GM21576 (cell line): ENCODE measurements at regions not wholly inside any gene's neighbourhood (a gene's known extent, or its start where the extent isn't known, plus 50 kb on each side); places are given as distances from the start of the nearest gene placed in this dataset.
"Not testable (repeated sequence)": the region's sequence is repeated elsewhere in the genome, so short reads cannot be mapped to it uniquely, and the experiment has no call there.

ENCODE experiments used
- ATAC-seq: cut with Tn5 transposase; IDR thresholded peaks from one replicate; pipeline ENCODE4 v1.9.1; 2021; ENCODE audit warnings: mild to moderate bottlenecking, moderate library complexity; ENCODE audit not compliant: unreplicated experiment

DNA sequence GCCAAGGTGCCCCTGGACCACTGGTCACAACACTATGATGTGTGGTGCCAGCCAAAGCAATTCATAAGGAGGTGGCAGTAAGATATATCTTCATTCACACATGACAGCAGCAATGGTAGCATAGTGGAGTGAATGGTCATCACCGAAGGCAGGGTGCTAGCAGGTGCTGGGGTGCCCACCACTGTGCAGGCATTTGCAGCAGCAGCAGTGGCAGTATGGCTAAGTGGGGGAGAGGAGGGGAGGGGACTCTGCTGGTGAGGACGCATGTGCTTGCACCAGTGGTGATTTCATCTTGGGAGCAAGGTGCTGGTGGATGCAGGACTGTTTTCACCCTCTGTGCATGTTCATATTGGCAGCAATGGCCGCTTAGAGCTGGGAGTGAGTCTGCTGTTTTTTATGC, 419.1 kb upstream of the KLHL4 start:
- no peak for ATAC-seq

GRCh38 chrX:87105131-87105530, 412.5 kb upstream of the KLHL4 start:
- ATAC-seq, result no peak

DNA sequence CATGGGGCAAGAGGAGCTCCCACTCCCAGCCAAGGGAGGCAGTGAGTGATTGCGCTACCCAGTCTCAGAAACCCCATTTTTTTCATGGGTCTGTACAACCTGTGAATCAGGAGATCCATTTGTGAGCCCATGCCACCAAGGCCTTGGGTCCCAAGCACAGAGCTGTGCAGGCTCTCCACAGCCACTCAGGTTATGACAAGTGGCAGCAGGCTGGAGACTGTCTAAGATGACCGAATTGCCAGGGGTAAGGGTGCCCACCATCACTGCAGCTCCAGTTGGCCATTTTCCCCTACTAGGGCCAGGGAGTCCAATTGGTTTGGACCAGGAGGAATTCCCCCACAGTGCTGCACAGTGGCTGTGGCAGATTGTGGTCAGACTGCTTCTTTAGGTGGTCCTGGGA, 407.5 kb upstream of the KLHL4 start:
- ATAC-seq, result no peak

DNA sequence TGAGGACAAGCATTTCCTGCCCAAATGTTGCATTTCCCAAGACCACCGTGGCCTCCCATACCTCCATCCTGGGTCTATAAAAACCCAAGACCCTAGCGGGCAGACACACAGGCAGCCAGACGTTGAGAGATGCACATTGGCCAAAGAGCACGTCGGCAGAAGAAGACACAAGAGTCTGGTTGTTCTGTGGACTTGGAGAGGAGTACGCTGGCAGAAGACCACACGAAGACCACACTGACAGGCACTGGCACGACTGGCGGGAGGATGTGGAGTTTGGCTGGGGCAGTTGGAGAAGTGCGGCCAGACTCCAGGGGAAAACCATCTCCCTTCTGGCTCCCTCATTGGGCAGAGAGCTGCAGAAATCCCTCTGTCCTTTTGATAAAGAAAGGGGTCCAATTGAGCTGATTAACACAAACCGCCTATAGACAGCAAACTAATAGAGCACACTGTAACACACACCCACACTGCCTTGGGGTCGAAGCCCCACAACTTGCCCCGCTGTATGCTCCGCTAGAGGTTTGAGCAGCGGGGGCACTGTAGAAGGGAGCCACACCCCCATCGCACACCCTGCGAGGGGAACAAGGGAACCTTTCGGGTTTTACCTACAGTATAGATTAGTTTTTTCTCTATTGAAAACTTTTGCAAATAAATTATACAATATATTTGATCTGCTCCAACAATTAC, 376.7 kb upstream of the KLHL4 start:
- ATAC-seq, result no peak

DNA sequence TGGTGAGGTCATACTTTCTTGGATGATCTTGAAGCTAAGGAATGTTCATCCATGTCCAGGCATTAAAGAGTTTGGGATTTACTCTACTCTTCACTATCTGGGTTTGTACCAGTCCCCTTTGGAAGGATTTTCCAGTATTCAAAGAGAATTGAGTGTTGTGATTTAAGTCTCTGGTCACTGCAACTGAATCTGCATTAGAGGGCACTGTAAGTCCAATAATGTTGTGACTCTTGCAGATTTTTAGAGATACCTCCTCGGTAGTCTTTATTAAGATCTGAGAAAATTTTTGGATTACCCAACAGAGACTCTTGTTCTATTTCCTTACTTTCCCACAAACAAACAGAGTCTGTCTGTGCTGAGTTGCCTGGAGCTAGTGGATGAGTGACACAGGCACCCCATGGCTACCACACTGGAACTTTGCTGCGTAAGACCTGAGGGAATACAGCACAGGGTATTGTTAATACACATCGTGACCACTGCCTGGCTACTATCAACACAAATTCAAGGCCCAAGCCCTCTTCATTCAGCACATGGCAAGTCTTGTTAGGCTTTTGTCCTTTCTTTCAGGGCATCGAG, 357.1 kb upstream of the KLHL4 start:
- ATAC-seq, result no peak

DNA sequence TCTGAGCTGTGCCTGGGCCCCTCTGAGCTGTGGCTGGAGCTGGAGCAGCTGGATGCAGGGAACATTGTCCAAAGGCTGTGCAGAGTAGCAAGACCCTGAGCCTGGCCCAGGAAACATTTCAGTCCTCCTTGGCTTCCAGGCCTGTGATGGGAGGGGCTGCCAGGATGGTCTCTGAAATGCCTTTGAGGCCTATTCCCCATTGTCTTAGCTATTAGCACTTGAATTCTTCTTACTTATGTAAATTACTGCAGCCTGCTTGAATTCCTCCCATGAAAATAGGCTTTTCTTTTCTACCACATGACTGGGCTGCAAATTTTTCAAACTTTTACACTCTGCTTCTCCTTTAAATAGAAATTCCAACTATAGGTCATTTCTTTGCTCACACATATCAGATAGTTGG, 349.8 kb upstream of the KLHL4 start:
- ATAC-seq, result no peak

- ATAC-seq, result not testable (repeated sequence)
Measured at GRCh38 chrX:87178009-87178408, 339.6 kb upstream of the KLHL4 start.
